OCI-LY3 (cell line): ENCODE measurements at regions not wholly inside any gene's neighbourhood (a gene's known extent, or its start where the extent isn't known, plus 50 kb on each side); places are given as distances from the start of the nearest gene placed in this dataset.
A peak's percentile ranks its signal among the peaks of the same experiment; 100 is the strongest.
"Not testable (repeated sequence)": the region's sequence is repeated elsewhere in the genome, so short reads cannot be mapped to it uniquely, and the experiment has no call there.

Source experiments
- H2AFZ ChIP-seq: fragments of 200-600, 300-600 bp; shearing (Covaris generic); 2 replicates; pipeline ENCODE4 v1.6.0; 2014; ENCODE audit warnings: antibody characterized with exemption, low read depth, low read length
- H3K27ac ChIP-seq: fragments of 200-600, 300-600 bp; sonication (generic); 2 replicates; pipeline ENCODE4 v1.5.1; 2014; ENCODE audit warnings: mild to moderate bottlenecking, low read length, moderate library complexity, mixed read lengths
- H3K27me3 ChIP-seq: fragments of 200-600, 300-600 bp; sonication (generic); 2 replicates; pipeline ENCODE4 v1.6.1; 2014; ENCODE audit warnings: low read depth, low read length, mixed read lengths
- H3K36me3 ChIP-seq: fragments of 200-600, 300-600 bp; sonication (generic); replicated peaks from 2 replicates; pipeline ENCODE3; 2014; ENCODE audit warnings: low read depth, low read length, mixed read lengths
- H3K4me1 ChIP-seq: fragments of 300-600, 200-600 bp; sonication (generic); 2 replicates; pipeline ENCODE4 v1.6.1; 2014; ENCODE audit warnings: low read length, mixed read lengths
- H3K4me2 ChIP-seq: fragments of 200-600, 300-600 bp; sonication (generic); 2 replicates; pipeline ENCODE4 v1.6.1; 2014; ENCODE audit warnings: low read length, mixed read lengths
- H3K4me3 ChIP-seq: fragments of 300-600, 200-600 bp; sonication (generic); 2 replicates; pipeline ENCODE4 v1.5.1; 2014; ENCODE audit warnings: antibody characterized with exemption, mild to moderate bottlenecking, low read length, moderate library complexity
- H3K79me2 ChIP-seq: fragments of 300-600, 200-600 bp; shearing (Covaris generic); 2 replicates; pipeline ENCODE4 v1.6.1; 2014; ENCODE audit warnings: mild to moderate bottlenecking, low read length, mixed read lengths
- H3K9ac ChIP-seq: fragments of 300-600, 200-600 bp; shearing (Covaris generic); 2 replicates; pipeline ENCODE4 v1.6.0; 2014; ENCODE audit warnings: mild to moderate bottlenecking, low read length, moderate library complexity
- H3K9me3 ChIP-seq: fragments of 200-600, 300-600 bp; shearing (Covaris generic); 2 replicates; pipeline ENCODE4 v1.6.1; 2014; ENCODE audit warnings: low read length, mixed read lengths; ENCODE audit not compliant: insufficient read depth
- H4K20me1 ChIP-seq: fragments of 200-600, 300-600 bp; sonication (generic); 2 replicates; pipeline ENCODE4 v1.6.1; 2016; ENCODE audit warnings: low read length, mixed read lengths; ENCODE audit not compliant: insufficient read depth
- CTCF ChIP-seq: fragments of 200-600, 300-600 bp; sonication (generic); IDR thresholded peaks from 2 replicates; pipeline ENCODE4 v1.5.1; 2014; ENCODE audit warnings: antibody characterized with exemption, low read length, low read depth
- EZH2phosphoT487 ChIP-seq: fragments of 200-600 bp; shearing (Covaris generic); IDR thresholded peaks from 2 replicates; pipeline ENCODE4 v1.6.1; 2018; ENCODE audit warnings: antibody characterized with exemption, mixed run types, low read depth

- no peak overlapping the region for H3K9ac ChIP-seq
- no peak overlapping the region for H3K4me2 ChIP-seq
- no peak overlapping the region for H3K4me3 ChIP-seq
- H3K4me1 ChIP-seq: peaks cover 4% of the 10 kb centered on the region; the same call in 1 of the 2 replicates
- peak overlapping the region; percentile 39; the same call in 1 of the 2 replicates for H2AFZ ChIP-seq
- H3K79me2 ChIP-seq: no peaks in the 10 kb centered on the region
- no peaks in the 10 kb centered on the region for H3K36me3 ChIP-seq
- no peaks in the 10 kb centered on the region for H4K20me1 ChIP-seq
- TF ChIP-seq EZH2phosphoT487: no peak
- peak; percentile 73 for TF ChIP-seq CTCF
- no peak overlapping the region for H3K27ac ChIP-seq
- no peaks in the 10 kb centered on the region for H3K9me3 ChIP-seq
- H3K27me3 ChIP-seq: no peaks in the 10 kb centered on the region
These were observed 235.0 kb upstream of the PLPP4 start for GRCh38 chr10:120221873-120222485.

DNA sequence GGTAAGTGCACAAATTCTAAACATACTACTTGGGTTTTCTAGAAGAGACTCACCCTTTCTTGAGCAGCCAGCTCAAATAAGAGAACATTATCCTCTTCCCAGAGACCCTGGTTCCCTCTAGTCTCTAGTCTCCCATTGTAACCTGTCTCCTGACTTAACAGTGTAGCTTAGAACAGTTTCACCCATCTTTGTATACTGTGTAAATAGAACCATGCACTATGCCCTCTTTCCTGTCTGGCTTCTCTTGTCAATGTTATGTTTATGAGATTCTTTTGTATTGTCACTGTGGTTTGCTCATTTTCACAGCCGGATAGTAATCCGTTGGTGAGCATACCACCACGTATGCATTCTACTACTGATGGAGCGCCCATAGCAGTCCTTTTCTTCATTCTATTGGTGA is 227.4 kb upstream of the PLPP4 start:
- Histone ChIP-seq H3K4me2 (no peak overlapping the region), H2AFZ (no peak overlapping the region), H3K27me3 (no peaks in the 10 kb centered on the region), H4K20me1 (no peaks in the 10 kb centered on the region), H3K27ac (no peak overlapping the region), H3K9ac (no peak overlapping the region), H3K36me3 (no peaks in the 10 kb centered on the region), H3K79me2 (no peaks in the 10 kb centered on the region), H3K4me1 (no peaks in the 10 kb centered on the region), H3K4me3 (no peak overlapping the region), H3K9me3 (no peaks in the 10 kb centered on the region)
- TF ChIP-seq CTCF (no peak), EZH2phosphoT487 (no peak)

DNA sequence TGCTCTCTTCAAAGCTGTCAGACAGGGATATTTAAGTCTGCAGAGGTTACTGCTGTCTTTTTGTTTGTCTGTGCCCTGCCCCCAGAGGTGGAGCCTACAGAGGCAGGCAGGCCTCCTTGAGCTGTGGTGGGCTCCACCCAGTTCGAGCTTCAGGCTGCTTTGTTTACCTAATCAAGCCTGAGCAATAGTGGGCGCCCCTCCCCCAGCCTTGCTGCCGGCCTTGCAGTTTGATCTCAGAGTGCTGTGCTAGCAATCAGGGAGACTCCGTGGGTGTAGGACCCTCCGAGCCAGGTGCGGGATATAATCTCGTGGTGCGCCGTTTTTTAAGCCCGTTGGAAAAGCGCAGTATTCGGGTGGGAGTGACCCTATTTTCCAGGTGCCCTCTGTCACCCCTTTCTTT is 217.3 kb upstream of the PLPP4 start:
- not testable (repeated sequence) for H2AFZ ChIP-seq, H3K4me3 ChIP-seq, H3K9ac ChIP-seq, H3K27ac ChIP-seq, H3K9me3 ChIP-seq, H3K4me2 ChIP-seq, H3K79me2 ChIP-seq, H3K4me1 ChIP-seq, H4K20me1 ChIP-seq, H3K36me3 ChIP-seq, H3K27me3 ChIP-seq

GRCh38 chr10:120251821-120252442 is 205.1 kb upstream of the PLPP4 start:
- Histone ChIP-seq H3K79me2 (no peaks in the 10 kb centered on the region), H3K9ac (no peak overlapping the region), H3K4me2 (no peak overlapping the region), H2AFZ (no peak overlapping the region), H3K4me3 (no peak overlapping the region), H3K27me3 (no peaks in the 10 kb centered on the region), H3K36me3 (no peaks in the 10 kb centered on the region), H3K27ac (no peak overlapping the region), H3K4me1 (no peaks in the 10 kb centered on the region), H4K20me1 (no peaks in the 10 kb centered on the region), H3K9me3 (no peaks in the 10 kb centered on the region)
- TF ChIP-seq EZH2phosphoT487 (no peak), CTCF (no peak)
